GM20000 (cell line): ENCODE measurements at regions not wholly inside any gene's neighbourhood (a gene's known extent, or its start where the extent isn't known, plus 50 kb on each side); places are given as distances from the start of the nearest gene placed in this dataset.
"Not testable (repeated sequence)": the region's sequence is repeated elsewhere in the genome, so short reads cannot be mapped to it uniquely, and the experiment has no call there.

Source experiments
- DNase-seq: peaks from one replicate; pipeline ENCODE4 v3.0.0; 2012; ENCODE audit warnings: low spot score
- TF ChIP-seq, protein P1 (sequence below): IDR thresholded peaks from 2 replicates; pipeline ENCODE4 v1.5.1; 2012; ENCODE audit warnings: mild to moderate bottlenecking, control low read depth; ENCODE audit errors: extremely low read depth, missing control alignments

DNA sequence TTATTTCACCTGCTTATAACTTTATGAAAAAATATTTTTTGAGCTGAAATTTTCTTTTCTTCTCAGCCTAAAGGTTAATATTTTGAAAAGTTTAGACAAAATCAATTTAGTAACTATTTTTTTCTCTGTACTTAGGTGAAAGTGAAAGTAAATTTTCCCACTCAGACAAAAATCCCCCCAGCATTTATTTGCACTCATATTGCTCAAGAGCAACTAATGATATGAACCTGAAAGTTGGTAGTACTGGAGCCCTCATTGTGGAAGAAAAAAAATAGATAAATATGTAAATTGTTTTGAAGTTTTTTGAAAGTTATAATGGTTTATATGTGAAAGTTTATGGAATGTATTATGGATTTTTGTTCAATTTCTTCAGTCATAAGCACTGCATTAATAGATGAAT, 1005.9 kb upstream of the ATXN7L3B start:
- TF ChIP-seq, protein P1, sequence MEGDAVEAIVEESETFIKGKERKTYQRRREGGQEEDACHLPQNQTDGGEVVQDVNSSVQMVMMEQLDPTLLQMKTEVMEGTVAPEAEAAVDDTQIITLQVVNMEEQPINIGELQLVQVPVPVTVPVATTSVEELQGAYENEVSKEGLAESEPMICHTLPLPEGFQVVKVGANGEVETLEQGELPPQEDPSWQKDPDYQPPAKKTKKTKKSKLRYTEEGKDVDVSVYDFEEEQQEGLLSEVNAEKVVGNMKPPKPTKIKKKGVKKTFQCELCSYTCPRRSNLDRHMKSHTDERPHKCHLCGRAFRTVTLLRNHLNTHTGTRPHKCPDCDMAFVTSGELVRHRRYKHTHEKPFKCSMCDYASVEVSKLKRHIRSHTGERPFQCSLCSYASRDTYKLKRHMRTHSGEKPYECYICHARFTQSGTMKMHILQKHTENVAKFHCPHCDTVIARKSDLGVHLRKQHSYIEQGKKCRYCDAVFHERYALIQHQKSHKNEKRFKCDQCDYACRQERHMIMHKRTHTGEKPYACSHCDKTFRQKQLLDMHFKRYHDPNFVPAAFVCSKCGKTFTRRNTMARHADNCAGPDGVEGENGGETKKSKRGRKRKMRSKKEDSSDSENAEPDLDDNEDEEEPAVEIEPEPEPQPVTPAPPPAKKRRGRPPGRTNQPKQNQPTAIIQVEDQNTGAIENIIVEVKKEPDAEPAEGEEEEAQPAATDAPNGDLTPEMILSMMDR, result no peak
- DNase-seq, result no peak

DNA sequence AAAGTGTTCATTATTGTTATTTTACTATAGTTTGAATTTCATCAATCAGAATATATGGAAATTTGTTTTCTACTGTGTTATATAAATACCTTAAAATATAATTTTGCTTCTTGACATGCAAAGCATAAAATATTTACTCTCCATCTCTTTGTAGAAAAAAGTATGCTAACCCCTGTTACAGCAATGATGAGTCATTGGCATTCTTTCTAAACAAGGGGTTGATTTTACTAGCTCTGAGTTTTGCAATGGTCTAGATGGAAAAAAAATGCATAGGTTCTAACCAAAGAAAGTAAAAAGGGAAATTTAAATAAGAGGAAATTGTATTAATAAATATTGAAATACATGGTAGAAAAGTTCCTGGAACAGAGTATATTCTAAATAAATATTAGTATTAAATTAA, 990.2 kb upstream of the ATXN7L3B start:
- TF ChIP-seq, protein P1, result no peak
- no peak for DNase-seq

DNA sequence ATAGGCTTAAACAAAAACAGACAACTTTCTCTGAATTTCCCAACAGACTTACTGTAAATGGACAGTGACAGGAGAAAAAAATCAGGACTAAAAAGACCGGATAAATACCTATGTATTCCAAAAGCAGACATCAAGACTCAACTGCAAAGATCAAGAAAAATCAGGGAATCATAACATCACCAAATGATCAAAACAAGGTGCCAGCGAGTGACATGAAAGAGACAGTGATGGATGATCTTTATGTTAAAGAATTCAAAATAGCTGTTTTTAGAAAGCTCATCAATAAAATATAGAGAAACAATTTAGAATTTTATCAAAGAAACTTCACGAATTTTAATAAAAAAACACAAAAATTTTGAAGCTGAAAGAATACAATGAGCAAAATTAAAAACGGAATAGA, 952.5 kb upstream of the ATXN7L3B start:
- no peak for DNase-seq
- TF ChIP-seq, protein P1, result no peak

DNA sequence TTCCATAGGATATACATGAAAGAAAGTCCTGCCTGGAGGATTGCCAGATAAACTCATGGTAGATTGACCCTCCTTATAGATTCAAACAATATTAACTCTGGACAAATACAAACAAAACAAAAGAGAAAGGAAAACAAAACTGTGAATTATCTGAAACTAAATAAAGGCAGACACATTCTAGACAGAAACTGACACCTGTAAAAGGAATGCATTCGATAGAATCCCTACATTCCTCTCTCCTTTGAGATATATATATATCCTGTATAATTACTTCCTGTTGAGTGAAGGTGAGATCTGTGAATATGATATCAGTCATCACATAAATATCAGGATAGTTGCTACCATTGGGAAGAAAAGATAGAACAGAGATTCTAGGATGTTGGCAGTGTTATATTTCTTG, 948.4 kb upstream of the ATXN7L3B start:
- TF ChIP-seq, protein P1, result no peak
- no peak for DNase-seq

DNA sequence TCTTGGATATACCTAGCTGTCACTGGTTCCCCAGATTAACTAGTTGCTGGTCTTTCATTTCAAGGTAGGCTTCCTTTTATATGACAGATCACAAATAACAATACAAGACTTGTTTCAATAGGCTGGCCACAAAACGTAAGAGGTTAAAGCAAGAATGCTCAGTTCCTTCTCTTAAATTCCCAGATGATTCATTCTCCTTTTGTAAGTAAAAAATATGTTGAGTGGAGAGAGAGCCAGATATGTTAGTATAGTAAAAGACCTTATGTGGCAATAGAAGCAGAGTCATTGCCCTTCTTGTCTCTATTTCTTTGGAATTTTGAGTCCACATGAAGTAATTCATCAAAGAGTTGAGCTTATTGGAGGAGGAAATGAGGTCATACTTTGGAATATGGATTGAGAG, 939.0 kb upstream of the ATXN7L3B start:
- no peak for DNase-seq
- TF ChIP-seq, protein P1, result no peak

DNA sequence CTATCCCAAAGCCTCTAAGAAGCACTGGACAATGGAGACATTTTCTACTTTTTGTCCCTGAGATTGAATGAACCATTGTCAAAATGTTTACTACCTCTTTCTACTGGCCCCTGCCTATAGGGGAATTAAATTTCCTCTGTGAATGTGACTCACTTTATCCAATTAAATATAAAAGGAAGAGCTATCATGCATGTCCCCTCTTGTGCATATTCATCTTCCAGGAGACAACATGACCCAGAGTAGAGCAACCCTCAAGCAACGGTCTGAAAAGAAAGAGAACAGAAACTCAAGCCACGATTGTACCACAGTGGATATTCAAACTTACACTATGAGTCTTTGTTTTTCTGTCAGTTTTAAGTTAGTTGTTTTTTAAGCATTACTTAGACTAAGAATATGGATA, 938.4 kb upstream of the ATXN7L3B start:
- no peak for DNase-seq
- TF ChIP-seq, protein P1, result no peak

DNA sequence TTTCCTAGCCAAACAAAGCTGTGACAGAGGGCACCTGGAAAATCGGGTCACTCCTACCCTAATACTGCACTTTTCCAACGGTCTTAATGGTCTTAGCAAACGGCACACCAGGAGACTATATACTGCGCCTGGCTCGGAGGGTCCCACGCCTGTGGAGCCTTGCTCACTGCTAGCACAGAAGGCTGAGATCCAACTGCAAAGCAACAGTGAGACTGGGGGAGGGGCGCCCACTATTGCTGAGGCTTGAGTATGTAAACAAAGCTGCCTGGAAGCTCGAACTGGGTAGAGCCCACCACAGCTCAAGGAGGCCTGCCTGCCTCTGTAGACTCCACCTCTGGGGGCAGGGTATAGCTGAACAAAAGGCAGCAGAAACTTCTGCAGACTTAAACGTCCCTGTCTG, 931.7 kb upstream of the ATXN7L3B start:
- DNase-seq, result not testable (repeated sequence)

DNA sequence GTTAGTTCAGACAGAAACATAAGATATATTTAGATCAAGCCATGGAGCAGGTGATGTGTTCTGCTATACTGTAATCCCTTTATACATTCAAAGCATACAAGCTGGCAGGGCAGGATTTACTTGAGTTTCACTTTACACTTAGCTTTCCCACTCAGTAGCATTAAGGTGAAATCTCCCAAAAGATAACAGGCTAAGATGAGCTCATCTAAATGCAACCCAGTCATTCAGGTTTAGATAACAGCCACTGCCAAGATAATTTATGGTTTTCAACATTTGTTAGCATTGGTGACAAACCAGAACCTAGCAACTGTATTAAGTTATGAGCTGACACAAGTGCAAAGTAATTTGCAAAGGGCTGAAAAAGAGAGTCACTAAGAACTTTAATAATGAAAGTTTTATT, 925.1 kb upstream of the ATXN7L3B start:
- TF ChIP-seq, protein P1, result no peak
- no peak for DNase-seq
